Testis (tissue), 2 donors: ENCODE measurements at regions not wholly inside any gene's neighbourhood (a gene's known extent, or its start where the extent isn't known, plus 50 kb on each side); places are given as distances from the start of the nearest gene placed in this dataset.

Experiments used
- POLR2A ChIP-seq: fragments of 450-650 bp; IDR thresholded peaks from one replicate; pipeline ENCODE4 v1.6.1; 2017; ENCODE audit warnings: antibody characterized with exemption, mild to moderate bottlenecking, moderate library complexity
- TF ChIP-seq, protein P1 (sequence below), 3 experiments: fragments of 450-650 bp in 2 of 3; fragments of 200-600 bp in 1 of 3; sonication (generic) in 1 of 3; IDR thresholded peaks; one replicate each; pipeline ENCODE4 v1.5.1; 2016 to 2019; ENCODE audit warnings: antibody characterized with exemption in 3 of 3, mild to moderate bottlenecking in 2 of 3, moderate library complexity in 1 of 3

DNA sequence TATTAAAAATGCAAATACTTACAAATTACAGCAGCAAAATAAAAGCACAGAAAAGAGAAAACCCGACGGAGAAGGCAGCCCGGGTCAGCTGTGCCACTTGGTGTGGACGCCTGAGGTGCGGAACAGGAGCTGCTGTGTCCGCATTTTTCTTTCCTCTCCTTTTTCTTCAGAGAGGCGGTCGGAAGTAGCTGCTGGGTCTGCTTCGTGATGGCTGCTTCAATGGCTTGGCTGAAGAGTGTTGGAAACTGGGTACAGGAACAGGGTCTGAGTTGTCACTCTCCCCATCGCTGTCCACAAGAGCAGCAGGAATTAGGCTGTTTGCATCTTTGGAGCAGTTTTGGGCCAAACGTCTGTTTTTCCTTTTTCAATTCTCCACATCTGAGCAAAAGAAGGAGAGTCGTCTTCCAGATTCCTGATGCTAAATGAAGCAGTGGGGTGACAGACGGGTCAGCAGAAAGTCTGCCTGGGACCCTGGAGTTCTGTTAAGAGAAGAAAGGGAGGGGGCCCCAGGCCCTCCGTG is 53.5 kb upstream of the ARL8B start:
- TF ChIP-seq, protein P1, sequence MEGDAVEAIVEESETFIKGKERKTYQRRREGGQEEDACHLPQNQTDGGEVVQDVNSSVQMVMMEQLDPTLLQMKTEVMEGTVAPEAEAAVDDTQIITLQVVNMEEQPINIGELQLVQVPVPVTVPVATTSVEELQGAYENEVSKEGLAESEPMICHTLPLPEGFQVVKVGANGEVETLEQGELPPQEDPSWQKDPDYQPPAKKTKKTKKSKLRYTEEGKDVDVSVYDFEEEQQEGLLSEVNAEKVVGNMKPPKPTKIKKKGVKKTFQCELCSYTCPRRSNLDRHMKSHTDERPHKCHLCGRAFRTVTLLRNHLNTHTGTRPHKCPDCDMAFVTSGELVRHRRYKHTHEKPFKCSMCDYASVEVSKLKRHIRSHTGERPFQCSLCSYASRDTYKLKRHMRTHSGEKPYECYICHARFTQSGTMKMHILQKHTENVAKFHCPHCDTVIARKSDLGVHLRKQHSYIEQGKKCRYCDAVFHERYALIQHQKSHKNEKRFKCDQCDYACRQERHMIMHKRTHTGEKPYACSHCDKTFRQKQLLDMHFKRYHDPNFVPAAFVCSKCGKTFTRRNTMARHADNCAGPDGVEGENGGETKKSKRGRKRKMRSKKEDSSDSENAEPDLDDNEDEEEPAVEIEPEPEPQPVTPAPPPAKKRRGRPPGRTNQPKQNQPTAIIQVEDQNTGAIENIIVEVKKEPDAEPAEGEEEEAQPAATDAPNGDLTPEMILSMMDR (IDR thresholded peaks at IDR 0.05) = no peak
- TF ChIP-seq POLR2A = no peak
